WERI-Rb-1 (cell line): ENCODE measurements at regions not wholly inside any gene's neighbourhood (a gene's known extent, or its start where the extent isn't known, plus 50 kb on each side); places are given as distances from the start of the nearest gene placed in this dataset.

Experiments
- DNase-seq: peaks from one replicate; pipeline ENCODE4 v3.0.0-alpha.2; 2020
- H3K27ac ChIP-seq: fragments of 250-450 bp; sonication (Bioruptor Pico); 2 replicates; pipeline ENCODE4 v1.5.1; 2020; ENCODE audit warnings: mild to moderate bottlenecking, moderate library complexity
- H3K27me3 ChIP-seq: fragments of 250-450 bp; sonication (Bioruptor Pico); 2 replicates; pipeline ENCODE4 v1.5.1; 2021; ENCODE audit warnings: mild to moderate bottlenecking, low read depth, moderate library complexity; ENCODE audit not compliant: insufficient read depth, severe bottlenecking
- H3K36me3 ChIP-seq: fragments of 250-450 bp; sonication (Bioruptor Pico); 2 replicates; pipeline ENCODE4 v1.5.1; 2020; ENCODE audit warnings: mild to moderate bottlenecking, moderate library complexity
- H3K4me3 ChIP-seq: 2 replicates; pipeline ENCODE4 v1.5.1; 2011; ENCODE audit warnings: low read depth, mild to moderate bottlenecking, control low read depth, low read length
- H3K9me3 ChIP-seq: fragments of 250-450 bp; sonication (Bioruptor Pico); 2 replicates; pipeline ENCODE4 v1.5.1; 2021; ENCODE audit warnings: mild to moderate bottlenecking, moderate library complexity; ENCODE audit not compliant: severe bottlenecking
- TF ChIP-seq, protein P1 (sequence below): IDR thresholded peaks from 2 replicates; pipeline ENCODE4 v1.5.1; 2011; ENCODE audit warnings: low read depth, mild to moderate bottlenecking, control low read depth, inconsistent platforms, low read length

DNA sequence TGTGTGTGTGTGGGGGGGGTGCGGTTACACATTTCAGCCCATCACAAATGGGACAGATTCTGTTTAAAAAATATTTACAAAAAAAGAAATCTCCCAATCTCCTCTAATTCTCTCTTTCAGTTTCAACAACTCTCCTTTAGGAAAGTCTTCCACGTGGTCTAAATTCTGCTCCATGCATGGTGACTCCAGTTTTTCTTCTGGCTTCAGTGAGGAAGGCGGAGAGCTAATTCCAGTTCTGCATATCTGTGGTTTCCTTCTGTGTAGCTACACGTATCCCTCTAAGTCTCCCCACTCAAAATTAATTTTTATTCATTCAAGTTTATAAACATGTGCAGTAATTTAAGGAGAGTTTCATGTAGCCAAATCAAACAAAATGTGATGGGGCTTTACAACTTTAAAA lies 111.6 kb downstream of the SLC4A3 start:
- no peak overlapping the region for H3K4me3 ChIP-seq
- no peak for DNase-seq
- TF ChIP-seq, protein P1, sequence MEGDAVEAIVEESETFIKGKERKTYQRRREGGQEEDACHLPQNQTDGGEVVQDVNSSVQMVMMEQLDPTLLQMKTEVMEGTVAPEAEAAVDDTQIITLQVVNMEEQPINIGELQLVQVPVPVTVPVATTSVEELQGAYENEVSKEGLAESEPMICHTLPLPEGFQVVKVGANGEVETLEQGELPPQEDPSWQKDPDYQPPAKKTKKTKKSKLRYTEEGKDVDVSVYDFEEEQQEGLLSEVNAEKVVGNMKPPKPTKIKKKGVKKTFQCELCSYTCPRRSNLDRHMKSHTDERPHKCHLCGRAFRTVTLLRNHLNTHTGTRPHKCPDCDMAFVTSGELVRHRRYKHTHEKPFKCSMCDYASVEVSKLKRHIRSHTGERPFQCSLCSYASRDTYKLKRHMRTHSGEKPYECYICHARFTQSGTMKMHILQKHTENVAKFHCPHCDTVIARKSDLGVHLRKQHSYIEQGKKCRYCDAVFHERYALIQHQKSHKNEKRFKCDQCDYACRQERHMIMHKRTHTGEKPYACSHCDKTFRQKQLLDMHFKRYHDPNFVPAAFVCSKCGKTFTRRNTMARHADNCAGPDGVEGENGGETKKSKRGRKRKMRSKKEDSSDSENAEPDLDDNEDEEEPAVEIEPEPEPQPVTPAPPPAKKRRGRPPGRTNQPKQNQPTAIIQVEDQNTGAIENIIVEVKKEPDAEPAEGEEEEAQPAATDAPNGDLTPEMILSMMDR, result no peak
- no peaks in the 10 kb centered on the region for H3K27me3 ChIP-seq
- no peak overlapping the region for H3K27ac ChIP-seq
- H3K9me3 ChIP-seq, result no peaks in the 10 kb centered on the region
- no peaks in the 10 kb centered on the region for H3K36me3 ChIP-seq

DNA sequence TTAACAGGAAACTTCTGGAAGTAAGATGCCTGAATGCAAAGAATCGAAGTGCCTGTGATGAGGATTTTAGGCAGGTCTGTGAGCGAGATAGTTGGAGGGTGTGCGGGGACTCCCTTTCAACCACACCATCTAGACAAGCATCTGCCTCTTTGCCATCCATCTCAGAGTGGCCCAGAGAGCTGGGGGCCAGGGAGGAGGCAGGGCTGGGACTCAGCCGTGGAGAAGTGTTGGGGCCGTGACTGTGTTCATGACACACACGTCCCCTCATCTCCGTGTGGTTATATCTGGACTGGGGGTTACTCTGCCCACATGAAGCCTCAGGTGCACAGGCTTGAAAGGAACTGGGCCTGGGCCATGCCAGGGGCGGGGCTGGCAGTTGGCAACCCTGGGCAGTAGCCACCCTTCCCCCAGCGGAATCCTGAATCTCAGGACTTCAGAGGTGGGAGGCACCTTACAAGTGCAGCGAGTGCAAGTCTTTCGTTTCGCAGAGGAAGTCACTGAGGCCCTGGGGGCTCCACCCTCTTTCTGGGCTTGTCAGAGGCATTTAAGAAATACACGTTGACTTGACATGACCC lies 112.5 kb downstream of the SLC4A3 start:
- H3K27ac ChIP-seq, result no peak overlapping the region

DNA sequence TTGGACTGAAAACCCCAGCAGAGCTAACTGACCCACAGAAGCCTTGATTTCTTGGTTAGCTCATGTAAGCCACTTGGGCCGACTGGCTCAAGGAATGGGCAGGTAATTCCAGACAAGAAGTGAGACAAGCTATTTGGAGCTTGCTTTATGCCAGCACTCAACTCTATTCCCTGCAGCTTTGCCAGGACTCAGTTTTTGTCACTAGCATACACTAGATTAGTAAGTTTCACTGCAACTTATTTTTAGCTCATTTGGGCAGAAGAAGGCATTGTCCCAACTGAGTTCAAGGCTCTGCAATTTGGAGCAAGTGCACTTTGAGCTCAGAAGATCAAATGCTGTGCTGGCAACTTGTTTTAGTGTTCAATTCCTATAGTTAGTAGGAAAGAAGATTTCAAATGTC lies 116.1 kb downstream of the SLC4A3 start:
- Histone ChIP-seq H3K27ac (no peak overlapping the region), H3K27me3 (no peaks in the 10 kb centered on the region), H3K36me3 (no peaks in the 10 kb centered on the region), H3K4me3 (no peak overlapping the region), H3K9me3 (no peaks in the 10 kb centered on the region)
- TF ChIP-seq, protein P1, result no peak
- no peak for DNase-seq

More for the DNA sequence above, 112.5 kb downstream of the SLC4A3 start:
- Histone ChIP-seq H3K36me3 (no peaks in the 10 kb centered on the region), H3K4me3 (no peak overlapping the region), H3K27me3 (no peaks in the 10 kb centered on the region), H3K9me3 (no peaks in the 10 kb centered on the region)
- DNase-seq, result no peak
- TF ChIP-seq, protein P1, result no peak

DNA sequence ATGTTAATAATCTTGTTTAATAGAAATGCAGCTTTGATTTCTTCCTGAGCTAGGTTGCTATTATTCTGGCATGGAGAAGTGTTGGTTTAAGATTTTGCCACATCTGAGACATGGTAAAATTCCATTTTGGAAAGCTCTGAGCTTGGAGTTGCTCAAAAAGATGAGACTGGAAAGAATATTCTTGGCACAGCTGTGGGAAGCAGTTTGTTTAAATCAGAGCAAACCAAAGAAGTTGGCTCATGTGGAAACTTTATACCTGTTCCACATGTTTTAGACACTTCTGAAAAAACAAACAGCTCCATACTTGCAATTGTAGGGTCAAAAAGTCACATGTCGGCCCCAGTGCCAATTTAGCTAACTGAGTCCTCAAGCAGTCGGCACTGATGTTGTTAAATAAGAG lies 116.6 kb downstream of the SLC4A3 start:
- TF ChIP-seq, protein P1, result no peak
- no peaks in the 10 kb centered on the region for H3K27me3 ChIP-seq
- DNase-seq, result no peak
- no peak overlapping the region for H3K4me3 ChIP-seq
- H3K36me3 ChIP-seq, result no peaks in the 10 kb centered on the region
- no peak overlapping the region for H3K27ac ChIP-seq
- no peaks in the 10 kb centered on the region for H3K9me3 ChIP-seq

DNA sequence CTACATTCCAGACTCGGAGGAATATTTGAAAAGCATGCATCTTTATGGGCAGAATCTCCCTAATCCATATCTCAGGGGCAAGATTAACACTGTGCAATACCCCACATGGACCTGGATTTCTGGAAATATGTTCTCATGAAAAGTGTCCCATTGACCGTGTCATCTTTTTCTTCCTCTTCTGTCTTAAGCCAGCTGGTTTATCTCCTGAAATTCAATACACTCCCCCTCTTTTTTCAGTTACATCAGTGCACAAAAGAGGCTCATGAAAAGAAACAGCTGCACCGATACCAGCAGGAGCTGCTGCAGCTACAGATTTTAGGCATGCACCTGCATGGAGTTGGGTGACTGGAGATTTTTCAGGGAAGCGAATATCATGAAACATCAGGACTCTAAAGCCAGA lies 117.2 kb downstream of the SLC4A3 start:
- TF ChIP-seq, protein P1, result no peak
- no peak for DNase-seq

DNA sequence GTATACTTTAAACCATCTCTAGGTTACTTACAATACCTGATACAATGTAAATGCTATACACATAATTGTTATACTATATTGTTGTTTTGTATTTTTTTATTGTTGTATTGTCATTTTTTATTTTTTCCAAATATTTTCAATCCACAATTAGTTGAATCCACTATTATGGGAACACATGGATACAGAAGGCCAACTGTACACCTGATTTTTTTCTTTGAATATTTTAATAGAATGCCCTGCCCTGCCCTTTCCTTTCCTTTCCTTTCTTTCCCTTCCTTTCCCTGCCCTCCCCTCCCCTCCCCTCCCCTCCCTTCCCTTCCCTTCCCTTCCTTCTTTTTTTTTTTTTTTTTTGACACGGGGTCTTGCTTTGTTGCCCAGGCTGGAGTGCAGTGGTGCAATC lies 120.2 kb downstream of the SLC4A3 start:
- no peak for DNase-seq
- Histone ChIP-seq H3K36me3 (no peaks in the 10 kb centered on the region), H3K4me3 (no peak overlapping the region), H3K9me3 (no peaks in the 10 kb centered on the region), H3K27ac (no peak overlapping the region), H3K27me3 (no peaks in the 10 kb centered on the region)
- TF ChIP-seq, protein P1, result no peak

More for the DNA sequence above, 117.2 kb downstream of the SLC4A3 start:
- H3K27me3 ChIP-seq, result no peaks in the 10 kb centered on the region
- no peaks in the 10 kb centered on the region for H3K9me3 ChIP-seq
- no peak overlapping the region for H3K27ac ChIP-seq
- H3K36me3 ChIP-seq, result no peaks in the 10 kb centered on the region
- H3K4me3 ChIP-seq, result no peak overlapping the region
